Liver (tissue), 8 donors: ENCODE measurements at regions not wholly inside any gene's neighbourhood (a gene's known extent, or its start where the extent isn't known, plus 50 kb on each side); places are given as distances from the start of the nearest gene placed in this dataset.

Experiments
- DNase-seq: peaks from one replicate; pipeline ENCODE4 v3.0.0-alpha.2; 2017; ENCODE audit warnings: low spot score
- H3K27ac ChIP-seq, 2 donors: one replicate each; pipeline ENCODE4 v1.7.0; 2013; ENCODE audit warnings: inconsistent platforms in 2 of 2, low read length in 2 of 2, control low read depth in 1 of 2, low read depth in 1 of 2, mild to moderate bottlenecking in 1 of 2
- H3K27me3 ChIP-seq, 4 donors: one replicate each; pipeline versions ENCODE4 v1.6.1 to v1.7.0; 2013; ENCODE audit warnings: low read length in 3 of 4, inconsistent platforms in 1 of 4, mild to moderate bottlenecking in 1 of 4, moderate library complexity in 1 of 4; ENCODE audit not compliant: control insufficient read depth in 4 of 4, insufficient read depth in 4 of 4
- H3K36me3 ChIP-seq, 4 donors: one replicate each; pipeline versions ENCODE4 v1.6.1 to v1.7.0; 2013; ENCODE audit warnings: low read length in 3 of 4, mild to moderate bottlenecking in 3 of 4, low read depth in 1 of 4, moderate library complexity in 1 of 4; ENCODE audit not compliant: control insufficient read depth in 4 of 4, insufficient read depth in 3 of 4
- H3K4me1 ChIP-seq, 4 donors: one replicate each; pipeline versions ENCODE4 v1.6.1 to v1.7.0; 2013; ENCODE audit warnings: low read length in 3 of 4, mild to moderate bottlenecking in 3 of 4, moderate library complexity in 1 of 4; ENCODE audit not compliant: control insufficient read depth in 4 of 4, insufficient read depth in 4 of 4
- H3K4me3 ChIP-seq, 3 donors: one replicate each; pipeline versions ENCODE4 v1.6.1 to v1.7.0; 2013; ENCODE audit warnings: low read length in 3 of 3, control low read depth in 1 of 3, low read depth in 1 of 3, mild to moderate bottlenecking in 1 of 3
- H3K9ac ChIP-seq, 2 donors: one replicate each; pipeline ENCODE4 v1.7.0; 2013; ENCODE audit warnings: low read length in 2 of 2, mild to moderate bottlenecking in 2 of 2, moderate library complexity in 2 of 2, control low read depth in 1 of 2, low read depth in 1 of 2
- H3K9me3 ChIP-seq, 4 donors: one replicate each; pipeline versions ENCODE4 v1.6.1 to v1.7.0; 2013; ENCODE audit warnings: low read length in 3 of 4; ENCODE audit not compliant: control insufficient read depth in 4 of 4
- ATF3 ChIP-seq: IDR thresholded peaks from 2 replicates; pipeline ENCODE4 v1.6.1; 2016; ENCODE audit warnings: antibody characterized with exemption
- CTCF ChIP-seq: fragments of 150-350 bp; IDR thresholded peaks from 2 replicates; pipeline ENCODE4 v1.5.1; 2017; ENCODE audit warnings: improper control_type of control experiment, low read depth, low read length; ENCODE audit not compliant: missing input control
- EGR1 ChIP-seq, 2 donors: IDR thresholded peaks; 2 replicates each; pipeline ENCODE4 v1.6.1; 2016 to 2018; ENCODE audit warnings: antibody characterized with exemption in 2 of 2, low read depth in 2 of 2
- FOXA1 ChIP-seq: IDR thresholded peaks from 2 replicates; pipeline ENCODE4 v1.6.1; 2016; ENCODE audit warnings: antibody characterized with exemption
- FOXA2 ChIP-seq: IDR thresholded peaks from 2 replicates; pipeline ENCODE4 v1.6.1; 2016; ENCODE audit warnings: antibody characterized with exemption
- GABPA ChIP-seq, 2 donors: IDR thresholded peaks in 1 of 2; conservative IDR thresholded peaks in 1 of 2; 2 replicates each; pipeline ENCODE4 v1.6.1; 2016; ENCODE audit warnings: antibody characterized with exemption in 2 of 2, mild to moderate bottlenecking in 1 of 2, moderate library complexity in 1 of 2
- HNF4A ChIP-seq, 2 donors: conservative IDR thresholded peaks; 2 replicates each; pipeline ENCODE4 v1.6.1; 2016; ENCODE audit warnings: antibody characterized with exemption in 2 of 2, mild to moderate bottlenecking in 2 of 2
- HNF4G ChIP-seq: IDR thresholded peaks from 2 replicates; pipeline ENCODE4 v1.6.1; 2016; ENCODE audit warnings: antibody characterized with exemption
- JUND ChIP-seq, 2 donors: IDR thresholded peaks; 2 replicates each; pipeline ENCODE4 v1.6.1; 2016; ENCODE audit warnings: antibody characterized with exemption in 2 of 2
- MAX ChIP-seq: IDR thresholded peaks from 2 replicates; pipeline ENCODE4 v1.6.1; 2016; ENCODE audit warnings: antibody characterized with exemption
- NR2F2 ChIP-seq: IDR thresholded peaks from 2 replicates; pipeline ENCODE4 v1.6.1; 2016; ENCODE audit warnings: antibody characterized with exemption
- RAD21 ChIP-seq, 2 donors: IDR thresholded peaks; 2 replicates each; pipeline ENCODE4 v1.6.1; 2016; ENCODE audit warnings: antibody characterized with exemption in 2 of 2, mild to moderate bottlenecking in 2 of 2
- REST ChIP-seq: IDR thresholded peaks from 2 replicates; pipeline ENCODE4 v1.6.1; 2016; ENCODE audit warnings: antibody characterized with exemption, mild to moderate bottlenecking
- RXRA ChIP-seq, 2 donors: IDR thresholded peaks; 2 replicates each; pipeline ENCODE4 v1.6.1; 2017 to 2018; ENCODE audit warnings: antibody characterized with exemption in 2 of 2, mild to moderate bottlenecking in 1 of 2
- SP1 ChIP-seq: IDR thresholded peaks from 2 replicates; pipeline ENCODE4 v1.6.1; 2018; ENCODE audit warnings: antibody characterized with exemption, mild to moderate bottlenecking
- TAF1 ChIP-seq: conservative IDR thresholded peaks from 2 replicates; pipeline ENCODE4 v1.6.1; 2016; ENCODE audit warnings: antibody characterized with exemption, mild to moderate bottlenecking
- YY1 ChIP-seq: IDR thresholded peaks from 2 replicates; pipeline ENCODE4 v1.6.1; 2016; ENCODE audit warnings: antibody characterized with exemption, mild to moderate bottlenecking
- ZBTB33 ChIP-seq: IDR thresholded peaks from 2 replicates; pipeline ENCODE4 v1.6.1; 2016; ENCODE audit warnings: antibody characterized with exemption
- WGBS: extraction: QIAGEN DNeasy Blood & Tissue Kit; methylation state at CpG from one replicate; pipeline ENCODE4 v1.1.7; 2013; 5-methylcytosine and 5-hydroxymethylcytosine counted together
- donor health status: healthy.
- donor health status: healthy.
- donor health status: healthy.
- donor health status: healthy.
- donor health status: healthy.

GRCh38 chr9:78539188-78539587 is 242.3 kb downstream of the PSAT1 start:
- DNase-seq = no peak
- Histone ChIP-seq H3K9me3 (no peaks in the 10 kb centered on the region), H3K9ac (no peak overlapping the region), H3K36me3 (no peaks in the 10 kb centered on the region), H3K27ac (no peak overlapping the region), H3K4me3 (no peak overlapping the region), H3K4me1 (peaks cover 0 to 9% (median 0%) of the 10 kb centered on the region in 4 donors), H3K27me3 (no peaks in the 10 kb centered on the region)
- 51% methylated on average over 3 of the region's 3 CpGs for WGBS
- TF ChIP-seq RXRA (IDR thresholded peaks at IDR 0.05) = no peak
- TF ChIP-seq SP1 = no peak
- TF ChIP-seq JUND (IDR thresholded peaks at IDR 0.05) = no peak

- WGBS = 15% methylated on average over 2 of the region's 2 CpGs
- H3K9me3 ChIP-seq = no peaks in the 10 kb centered on the region
- H3K4me3 ChIP-seq = no peak overlapping the region
- no peak overlapping the region for H3K27ac ChIP-seq
- H3K9ac ChIP-seq = no peak overlapping the region
- H3K27me3 ChIP-seq = no peaks in the 10 kb centered on the region
- TF ChIP-seq REST (no peak), EGR1 (IDR thresholded peaks at IDR 0.05; ENCODE audit: low read depth in 2 of 2) (peak in 1 of 2 donors; percentile 18), CTCF (no peak), HNF4G (no peak), HNF4A (conservative IDR thresholded peaks at IDR 0.05) (peak; percentile 57 to 61), MAX (peak; percentile 68), GABPA (IDR thresholded peaks at IDR 0.05 in 1 of 2, conservative IDR thresholded peaks at IDR 0.05 in 1 of 2) (peak in 1 of 2 donors; percentile 48), FOXA2 (peak; percentile 93), SP1 (peak; percentile 44), TAF1 (no peak), ATF3 (no peak), RAD21 (IDR thresholded peaks at IDR 0.05) (no peak), RXRA (IDR thresholded peaks at IDR 0.05) (peak; percentile 68 to 80), ZBTB33 (peak; percentile 21), YY1 (peak; percentile 31), FOXA1 (peak; percentile 94), NR2F2 (no peak), JUND (IDR thresholded peaks at IDR 0.05) (peak in 1 of 2 donors; percentile 37)
- peaks cover 0 to 9% (median 0%) of the 10 kb centered on the region in 4 donors for H3K4me1 ChIP-seq
- no peak for DNase-seq
- H3K36me3 ChIP-seq = no peaks in the 10 kb centered on the region
Measured at GRCh38 chr9:78539904-78540303, 243.0 kb downstream of the PSAT1 start.
